HG03097 (cell line): ENCODE measurements at regions not wholly inside any gene's neighbourhood (a gene's known extent, or its start where the extent isn't known, plus 50 kb on each side); places are given as distances from the start of the nearest gene placed in this dataset.
"Not testable (repeated sequence)": the region's sequence is repeated elsewhere in the genome, so short reads cannot be mapped to it uniquely, and the experiment has no call there.

ENCODE experiments used
- ATAC-seq: cut with Tn5 transposase; IDR thresholded peaks from one replicate; pipeline ENCODE4 v1.9.1; 2021; ENCODE audit not compliant: unreplicated experiment, low FRiP score

GRCh38 chr2:111250448-111251030 is 129.8 kb downstream of the BCL2L11 start:
- ATAC-seq = no peak

- no peak for ATAC-seq
Observed at GRCh38 chr2:111251711-111252110, 131.0 kb downstream of the BCL2L11 start.

DNA sequence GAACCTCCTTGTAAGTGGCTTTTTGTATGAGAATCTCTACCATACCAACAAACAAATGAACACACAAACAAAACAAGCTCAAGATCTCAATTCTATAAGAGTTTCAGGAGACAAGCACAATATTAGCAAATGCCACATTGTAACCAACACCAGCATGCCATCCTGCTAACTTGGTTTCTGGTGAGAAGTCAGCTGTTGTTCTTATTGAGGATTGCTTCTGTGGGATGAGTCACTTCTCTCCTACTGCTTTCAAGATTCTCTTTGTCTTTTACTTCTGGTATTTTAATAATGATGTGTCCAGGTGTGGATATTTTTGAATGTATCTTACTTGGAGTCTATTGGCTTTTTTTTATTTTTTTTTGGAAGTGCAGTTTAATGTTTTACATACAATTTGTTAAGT is 131.7 kb downstream of the BCL2L11 start:
- ATAC-seq = no peak

- not testable (repeated sequence) for ATAC-seq
Observed at GRCh38 chr2:111254916-111255315, 134.2 kb downstream of the BCL2L11 start.

DNA sequence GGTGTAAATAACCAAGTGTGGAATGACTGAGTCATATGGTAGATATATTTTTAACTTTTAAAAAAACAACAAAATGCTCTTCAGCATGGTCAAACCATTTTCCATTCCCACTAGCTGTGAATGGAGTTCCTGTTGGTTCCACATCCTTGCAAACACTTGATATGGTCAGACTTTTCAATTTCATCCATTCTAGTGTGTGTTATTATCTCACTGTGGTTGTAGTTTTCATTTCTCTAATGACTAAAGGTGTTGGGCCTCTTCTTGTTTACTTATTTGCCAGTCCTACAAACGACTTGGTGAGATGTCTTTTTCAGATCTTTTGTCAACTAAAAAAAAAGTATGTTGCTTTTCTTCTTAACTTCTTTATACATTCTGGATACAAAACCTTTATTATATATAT is 135.9 kb downstream of the BCL2L11 start:
- not testable (repeated sequence) for ATAC-seq

DNA sequence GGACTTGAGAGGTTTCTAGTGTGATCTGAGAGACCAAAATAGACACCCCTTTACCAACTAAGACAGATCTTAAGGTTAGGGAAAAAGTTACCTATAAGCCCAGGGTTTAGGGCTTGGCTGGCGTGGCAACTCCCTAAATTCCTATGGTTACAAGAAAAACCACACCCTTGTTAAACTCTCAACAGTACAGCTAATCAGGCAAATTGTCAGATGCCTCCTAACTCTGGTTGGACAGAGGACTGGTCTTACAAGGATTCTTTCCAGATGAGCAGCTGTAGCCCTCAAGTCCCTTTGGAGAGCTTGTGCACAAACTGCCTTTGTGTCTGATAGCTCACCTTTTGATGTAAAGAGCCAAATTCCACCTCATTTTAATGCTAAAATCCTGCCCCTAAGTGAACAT is 136.9 kb downstream of the BCL2L11 start:
- not testable (repeated sequence) for ATAC-seq

- ATAC-seq = not testable (repeated sequence)
Observed at GRCh38 chr2:111258318-111258717, 137.6 kb downstream of the BCL2L11 start.

DNA sequence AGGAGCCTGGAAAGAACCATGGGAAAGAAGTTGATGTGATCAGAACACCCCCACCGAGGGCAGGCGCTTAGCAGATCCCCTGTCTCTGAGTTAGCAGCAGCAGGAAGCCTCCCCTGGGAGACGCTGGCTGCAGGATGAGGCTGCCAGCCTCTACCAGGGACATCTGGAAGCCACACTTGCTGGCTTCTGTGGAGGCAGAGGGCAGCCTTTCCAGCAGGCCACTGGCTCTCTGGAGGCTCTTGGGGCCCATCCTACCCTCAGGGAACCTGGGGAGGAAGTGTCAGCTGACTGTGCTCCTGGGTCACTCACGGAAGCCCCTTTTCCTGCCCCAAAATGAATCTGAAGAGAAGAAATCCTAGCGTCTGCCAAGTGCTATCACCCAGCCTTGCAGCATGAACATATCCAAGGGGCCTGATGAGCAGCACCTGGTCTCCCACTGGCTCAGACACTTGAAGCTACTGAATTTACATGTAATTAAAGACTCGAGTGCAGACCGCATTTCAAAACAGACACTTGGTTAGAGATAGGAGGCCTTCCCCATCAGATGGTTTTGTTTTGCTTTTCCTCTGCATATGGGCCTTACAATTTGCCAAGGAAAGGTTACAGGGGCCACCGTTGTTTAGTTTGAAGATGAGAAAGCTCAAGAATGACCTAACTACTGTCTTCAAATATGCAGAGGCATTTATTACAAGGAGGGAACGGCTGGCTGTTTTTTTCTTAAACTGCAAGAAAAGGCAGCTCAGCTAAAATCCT is 142.1 kb downstream of the BCL2L11 start:
- not testable (repeated sequence) for ATAC-seq

- ATAC-seq = not testable (repeated sequence)
Observed at GRCh38 chr2:111263380-111264017, 142.8 kb downstream of the BCL2L11 start.

- not testable (repeated sequence) for ATAC-seq
Observed at GRCh38 chr2:111264956-111265355, 144.2 kb downstream of the BCL2L11 start.

- not testable (repeated sequence) for ATAC-seq
Observed at GRCh38 chr2:111266556-111266955, 145.8 kb downstream of the BCL2L11 start.

GRCh38 chr2:111267038-111267437 is 146.3 kb downstream of the BCL2L11 start:
- not testable (repeated sequence) for ATAC-seq

- not testable (repeated sequence) for ATAC-seq
Observed at GRCh38 chr2:111269761-111270323, 149.1 kb downstream of the BCL2L11 start.

DNA sequence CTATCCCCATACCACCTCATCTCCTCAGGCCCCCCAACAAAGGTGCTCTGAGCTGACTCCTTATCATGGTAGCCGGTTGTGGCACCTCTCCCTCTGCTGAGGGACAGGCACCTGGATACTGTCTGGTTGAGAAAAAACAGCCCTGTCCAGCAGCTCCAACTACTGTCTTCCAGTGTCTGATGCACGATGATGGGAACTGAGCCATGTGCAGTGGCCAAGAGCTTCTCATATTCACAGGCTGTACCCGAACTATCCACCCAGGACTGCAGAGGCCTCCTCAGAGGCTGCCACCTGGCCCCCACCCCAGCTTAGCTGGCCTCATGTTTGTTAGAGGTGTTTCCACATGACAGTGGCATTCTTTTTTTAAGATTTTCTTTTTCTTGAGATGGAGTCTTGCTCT is 149.9 kb downstream of the BCL2L11 start:
- ATAC-seq = not testable (repeated sequence)

DNA sequence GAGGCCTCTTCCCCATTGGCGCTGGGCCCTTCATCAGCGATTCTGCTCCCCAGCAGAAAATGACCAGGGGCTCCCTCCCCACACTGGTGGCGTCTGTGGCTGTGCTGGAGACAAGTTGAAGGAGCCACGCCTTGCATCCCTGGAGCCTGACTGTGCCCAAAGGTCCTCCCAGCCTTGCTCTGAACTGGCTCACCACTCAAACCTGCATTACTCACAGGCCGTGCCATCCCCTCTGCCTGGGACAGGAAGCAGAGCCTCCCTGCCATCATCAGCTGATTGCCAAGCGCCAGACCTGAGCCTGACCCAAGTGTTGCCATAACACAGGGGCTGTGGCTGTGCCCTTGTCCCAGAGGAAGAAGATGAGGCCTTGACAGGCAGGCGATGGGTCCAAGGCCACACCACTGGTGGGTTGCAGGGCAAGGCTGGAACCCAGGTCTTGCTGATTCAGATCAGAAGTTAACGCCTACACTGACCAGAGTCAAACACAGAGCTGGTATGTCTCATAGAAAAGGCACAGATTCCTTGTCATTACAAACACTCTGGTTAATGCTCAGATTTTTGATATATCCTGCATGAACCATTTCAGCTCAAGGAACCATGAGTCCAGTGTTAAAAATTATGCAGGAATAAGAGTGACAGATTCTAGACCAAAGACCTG is 151.1 kb downstream of the BCL2L11 start:
- not testable (repeated sequence) for ATAC-seq

GRCh38 chr2:111273007-111273406 is 152.3 kb downstream of the BCL2L11 start:
- ATAC-seq = not testable (repeated sequence)

DNA sequence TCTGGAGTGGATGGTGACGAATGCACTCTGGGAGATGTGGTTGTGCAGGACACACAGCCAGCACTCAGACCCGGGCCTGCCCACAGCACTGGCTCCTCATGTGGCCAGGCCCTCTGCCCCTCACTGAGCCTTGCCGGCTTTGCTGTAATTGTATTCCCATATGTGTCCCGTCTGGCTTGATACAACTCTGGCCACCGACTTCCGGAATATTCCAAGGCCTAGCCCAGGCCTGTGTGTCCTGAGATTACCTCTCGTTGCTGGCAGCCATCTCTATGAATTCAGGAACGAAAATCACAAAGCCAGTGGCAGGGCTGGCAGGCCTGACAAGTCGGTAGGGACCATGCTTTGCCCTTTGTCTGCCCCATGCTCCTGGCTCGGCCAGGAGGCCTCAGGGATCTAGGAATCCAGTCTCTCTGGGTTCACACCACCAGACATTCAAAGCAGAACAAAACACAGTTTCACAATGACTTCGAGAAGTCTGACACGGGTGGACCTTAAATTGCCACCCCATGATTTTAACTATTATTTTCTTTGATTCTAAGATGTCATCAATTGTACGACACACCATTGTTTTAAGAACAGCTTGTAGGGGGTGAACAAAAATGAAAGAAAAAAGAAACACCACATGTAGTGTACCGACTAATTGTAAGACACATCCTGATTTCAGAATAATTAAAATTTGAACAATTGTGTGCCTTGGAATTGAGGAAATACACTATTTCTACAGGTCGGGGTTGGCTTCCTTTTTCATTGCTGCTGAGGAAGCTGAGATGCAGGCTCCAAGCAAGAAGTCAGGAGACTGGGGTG is 154.5 kb downstream of the BCL2L11 start:
- ATAC-seq = not testable (repeated sequence)

GRCh38 chr2:111275854-111276171 is 155.1 kb downstream of the BCL2L11 start:
- ATAC-seq = not testable (repeated sequence)

- not testable (repeated sequence) for ATAC-seq
Observed at GRCh38 chr2:111278133-111278532, 157.4 kb downstream of the BCL2L11 start.

DNA sequence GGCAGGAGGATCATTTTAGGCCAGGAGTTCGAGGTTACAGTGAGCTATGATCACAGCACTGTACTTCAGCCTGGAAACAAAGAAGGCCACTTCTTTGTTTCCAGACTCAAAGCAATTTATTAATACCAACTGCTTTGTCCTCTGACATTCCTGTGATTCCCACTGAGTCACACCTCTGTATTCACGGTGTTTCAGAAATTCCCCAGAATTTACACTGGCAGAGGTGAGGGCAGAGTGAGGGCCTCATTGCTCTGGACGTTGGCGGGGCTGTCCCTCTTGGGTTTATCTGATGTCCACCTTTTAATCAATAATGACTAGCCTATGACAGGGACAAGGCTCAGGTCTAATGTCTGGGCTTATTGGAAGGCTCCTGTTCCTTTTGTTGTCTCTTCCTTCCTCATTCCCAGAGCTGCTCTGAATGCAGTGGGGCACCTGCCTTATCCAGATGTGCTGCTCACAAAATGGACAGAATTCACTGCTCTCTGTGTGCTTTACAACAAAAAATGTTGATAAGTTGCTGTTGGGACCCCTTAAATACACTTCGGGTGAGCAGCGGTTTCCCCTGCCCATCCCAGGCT is 160.1 kb downstream of the BCL2L11 start:
- not testable (repeated sequence) for ATAC-seq
